Stomach (tissue), 4 donors: ENCODE measurements at regions not wholly inside any gene's neighbourhood (a gene's known extent, or its start where the extent isn't known, plus 50 kb on each side); places are given as distances from the start of the nearest gene placed in this dataset.

Experiments
- EP300 ChIP-seq: sonication (generic); formaldehyde crosslinking; IDR thresholded peaks from one replicate; pipeline ENCODE4 v1.6.1; 2017; ENCODE audit warnings: antibody characterized with exemption
- POLR2A ChIP-seq, 4 donors: fragments of 450-650 bp; IDR thresholded peaks; one replicate each; pipeline ENCODE4 v1.6.1; 2016; ENCODE audit warnings: antibody characterized with exemption in 4 of 4, control low read depth in 2 of 4, mild to moderate bottlenecking in 1 of 4, moderate library complexity in 1 of 4
- POLR2AphosphoS5 ChIP-seq, 3 donors: sonication (generic); formaldehyde crosslinking; IDR thresholded peaks; one replicate each; pipeline ENCODE4 v1.6.1; 2016; ENCODE audit warnings: antibody characterized with exemption in 3 of 3
- TF ChIP-seq, protein P1 (sequence below), 7 experiments: fragments of 450-650 bp in 4 of 7; fragments of 200-600 bp in 3 of 7; sonication (generic) in 3 of 7; IDR thresholded peaks; one replicate each; pipeline ENCODE4 v1.5.1; 2016 to 2019; ENCODE audit warnings: antibody characterized with exemption in 7 of 7, control low read depth in 2 of 7, mild to moderate bottlenecking in 1 of 7

DNA sequence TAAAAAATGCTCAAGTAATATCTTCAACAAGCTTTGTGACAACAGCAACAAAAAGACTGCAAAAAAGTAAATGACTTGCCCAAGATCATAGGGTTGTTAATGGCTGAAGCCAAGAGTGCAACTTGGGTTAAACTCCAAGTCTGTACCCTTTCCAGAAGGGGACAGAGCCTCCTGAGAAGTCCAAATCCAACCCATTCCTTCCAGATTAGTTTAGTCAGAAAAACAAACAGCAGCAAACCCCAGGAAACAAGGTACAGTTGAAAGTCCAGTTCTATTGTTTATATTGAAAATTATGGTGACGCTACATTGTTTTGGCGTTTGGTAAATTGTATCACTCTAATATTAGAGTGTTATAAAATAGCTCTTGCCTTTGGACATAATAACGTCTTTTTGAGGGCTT, 239.9 kb downstream of the SPTSSA start:
- TF ChIP-seq POLR2A (IDR thresholded peaks at IDR 0.05) (no peak), EP300 (no peak), POLR2AphosphoS5 (IDR thresholded peaks at IDR 0.05) (peak in 1 of 3 donors; percentile 2)
- TF ChIP-seq, protein P1, sequence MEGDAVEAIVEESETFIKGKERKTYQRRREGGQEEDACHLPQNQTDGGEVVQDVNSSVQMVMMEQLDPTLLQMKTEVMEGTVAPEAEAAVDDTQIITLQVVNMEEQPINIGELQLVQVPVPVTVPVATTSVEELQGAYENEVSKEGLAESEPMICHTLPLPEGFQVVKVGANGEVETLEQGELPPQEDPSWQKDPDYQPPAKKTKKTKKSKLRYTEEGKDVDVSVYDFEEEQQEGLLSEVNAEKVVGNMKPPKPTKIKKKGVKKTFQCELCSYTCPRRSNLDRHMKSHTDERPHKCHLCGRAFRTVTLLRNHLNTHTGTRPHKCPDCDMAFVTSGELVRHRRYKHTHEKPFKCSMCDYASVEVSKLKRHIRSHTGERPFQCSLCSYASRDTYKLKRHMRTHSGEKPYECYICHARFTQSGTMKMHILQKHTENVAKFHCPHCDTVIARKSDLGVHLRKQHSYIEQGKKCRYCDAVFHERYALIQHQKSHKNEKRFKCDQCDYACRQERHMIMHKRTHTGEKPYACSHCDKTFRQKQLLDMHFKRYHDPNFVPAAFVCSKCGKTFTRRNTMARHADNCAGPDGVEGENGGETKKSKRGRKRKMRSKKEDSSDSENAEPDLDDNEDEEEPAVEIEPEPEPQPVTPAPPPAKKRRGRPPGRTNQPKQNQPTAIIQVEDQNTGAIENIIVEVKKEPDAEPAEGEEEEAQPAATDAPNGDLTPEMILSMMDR (IDR thresholded peaks at IDR 0.05), result no peak
